HUES64 (cell line): ENCODE measurements at regions not wholly inside any gene's neighbourhood (a gene's known extent, or its start where the extent isn't known, plus 50 kb on each side); places are given as distances from the start of the nearest gene placed in this dataset.
"Not testable (repeated sequence)": the region's sequence is repeated elsewhere in the genome, so short reads cannot be mapped to it uniquely, and the experiment has no call there.

ENCODE experiments used
- H3K27ac ChIP-seq: 2 replicates; pipeline ENCODE4 v1.7.0; 2013; ENCODE audit warnings: low read depth, low read length, inconsistent platforms
- H3K27me3 ChIP-seq: 2 replicates; pipeline ENCODE4 v1.6.1; 2013; ENCODE audit warnings: mild to moderate bottlenecking, low read length; ENCODE audit not compliant: insufficient read depth
- H3K36me3 ChIP-seq: 2 replicates; pipeline ENCODE4 v1.6.1; 2013; ENCODE audit warnings: mild to moderate bottlenecking, low read length; ENCODE audit not compliant: insufficient read depth
- H3K4me1 ChIP-seq: 2 replicates; pipeline ENCODE4 v1.6.1; 2013; ENCODE audit warnings: mild to moderate bottlenecking, low read length, moderate library complexity; ENCODE audit not compliant: insufficient read depth
- H3K4me3 ChIP-seq: 2 replicates; pipeline ENCODE4 v1.5.1; 2013; ENCODE audit warnings: mild to moderate bottlenecking, low read length, moderate library complexity
- H3K9ac ChIP-seq: 2 replicates; pipeline ENCODE4 v1.6.1; 2013; ENCODE audit warnings: mild to moderate bottlenecking, low read depth, low read length
- H3K9me3 ChIP-seq: 2 replicates; pipeline ENCODE4 v1.6.1; 2013; ENCODE audit warnings: low read depth, low read length; ENCODE audit not compliant: insufficient read depth
- WGBS: fragments of 150-250, 120-280 bp; methylation state at CpG from one replicate; pipeline ENCODE4 v1.1.7; 2013; ENCODE audit warnings: missing lambda C conversion rate; 5-methylcytosine and 5-hydroxymethylcytosine counted together

- H3K36me3 ChIP-seq: no peaks in the 10 kb centered on the region
- no peak overlapping the region for H3K4me3 ChIP-seq
- no peak overlapping the region for H3K27ac ChIP-seq
- H3K27me3 ChIP-seq: no peaks in the 10 kb centered on the region
- 98% methylated on average over 3 of the region's 3 CpGs for WGBS
- no peaks in the 10 kb centered on the region for H3K9me3 ChIP-seq
- no peak overlapping the region for H3K9ac ChIP-seq
- no peaks in the 10 kb centered on the region for H3K4me1 ChIP-seq
Observed at GRCh38 chr4:131540256-131540655, 1608.8 kb upstream of the PCDH10 start.

DNA sequence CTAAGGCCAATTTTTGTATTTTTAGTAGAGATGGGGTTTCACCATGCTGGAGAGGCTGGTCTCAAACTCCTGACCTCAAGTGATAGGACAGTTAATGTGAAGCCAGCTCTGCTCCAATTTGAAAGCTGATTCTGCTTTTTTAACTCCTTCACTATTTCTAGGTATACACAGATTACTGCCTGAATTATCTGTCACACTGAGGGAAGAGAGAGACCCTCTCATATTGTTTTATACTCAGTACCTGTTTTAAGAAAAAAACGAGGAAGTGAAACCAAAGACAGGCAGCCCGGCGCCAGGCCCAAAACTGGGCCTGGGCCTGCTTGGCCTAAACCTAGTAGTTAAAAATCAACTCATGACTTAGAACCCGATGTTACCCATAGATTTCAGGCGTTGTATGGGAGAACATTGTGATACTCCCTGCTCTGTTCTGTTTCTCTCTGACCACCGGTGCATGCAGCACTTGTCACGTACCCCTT, 1601.5 kb upstream of the PCDH10 start:
- 94% methylated on average over 7 of the region's 7 CpGs for WGBS
- Histone ChIP-seq H3K4me1 (no peaks in the 10 kb centered on the region), H3K27me3 (no peaks in the 10 kb centered on the region), H3K9me3 (no peaks in the 10 kb centered on the region), H3K4me3 (no peak overlapping the region), H3K27ac (no peak overlapping the region), H3K9ac (no peak overlapping the region), H3K36me3 (no peaks in the 10 kb centered on the region)

- 96% methylated on average over 1 of the region's 1 CpG for WGBS
- H3K9me3 ChIP-seq: no peaks in the 10 kb centered on the region
- no peak overlapping the region for H3K27ac ChIP-seq
- H3K36me3 ChIP-seq: no peaks in the 10 kb centered on the region
- H3K9ac ChIP-seq: no peak overlapping the region
- no peak overlapping the region for H3K4me3 ChIP-seq
- no peaks in the 10 kb centered on the region for H3K27me3 ChIP-seq
- no peaks in the 10 kb centered on the region for H3K4me1 ChIP-seq
Observed at GRCh38 chr4:131551306-131551705, 1597.8 kb upstream of the PCDH10 start.

DNA sequence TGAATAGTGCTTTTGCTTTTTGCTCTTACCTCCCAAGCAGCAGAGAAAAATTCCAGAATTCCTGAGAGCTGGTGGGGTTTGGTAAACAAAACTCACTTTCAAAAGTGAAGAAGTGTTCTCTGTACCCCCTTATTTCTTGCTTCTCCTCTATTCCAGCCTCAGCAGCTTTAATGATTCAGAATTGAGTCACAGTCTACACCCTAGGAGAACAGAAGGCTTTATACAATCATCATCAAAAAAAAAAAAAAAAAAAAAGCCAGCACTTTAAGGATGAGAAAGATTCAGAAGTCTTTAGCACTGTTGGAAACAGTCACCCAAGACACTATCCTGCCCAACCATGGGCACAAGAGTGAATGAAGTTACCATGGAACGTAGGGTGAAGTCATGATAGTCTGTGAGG, 1583.1 kb upstream of the PCDH10 start:
- no peaks in the 10 kb centered on the region for H3K4me1 ChIP-seq
- no peak overlapping the region for H3K27ac ChIP-seq
- H3K9me3 ChIP-seq: peaks cover 9% of the 10 kb centered on the region; the same call in 1 of the 2 replicates
- H3K27me3 ChIP-seq: no peaks in the 10 kb centered on the region
- H3K9ac ChIP-seq: no peak overlapping the region
- H3K4me3 ChIP-seq: no peak overlapping the region
- WGBS: 93% methylated on average over 1 of the region's 1 CpG
- H3K36me3 ChIP-seq: no peaks in the 10 kb centered on the region

GRCh38 chr4:131584587-131584986, 1564.5 kb upstream of the PCDH10 start:
- Histone ChIP-seq H3K27ac (no peak overlapping the region), H3K4me3 (no peak overlapping the region), H3K9ac (no peak overlapping the region), H3K36me3 (no peaks in the 10 kb centered on the region), H3K9me3 (0 out of 2 replicates have a peak, but pooled peaks cover 4% of the 10 kb centered on the region), H3K27me3 (no peaks in the 10 kb centered on the region), H3K4me1 (no peaks in the 10 kb centered on the region)
- 97% methylated on average over 5 of the region's 5 CpGs for WGBS

GRCh38 chr4:131595140-131595539, 1554.0 kb upstream of the PCDH10 start:
- H3K9ac ChIP-seq: no peak overlapping the region
- H3K36me3 ChIP-seq: no peaks in the 10 kb centered on the region
- H3K27ac ChIP-seq: no peak overlapping the region
- no peaks in the 10 kb centered on the region for H3K9me3 ChIP-seq
- H3K27me3 ChIP-seq: no peaks in the 10 kb centered on the region
- no peaks in the 10 kb centered on the region for H3K4me1 ChIP-seq
- 100% methylated on average over 1 of the region's 2 CpGs for WGBS
- no peak overlapping the region for H3K4me3 ChIP-seq

DNA sequence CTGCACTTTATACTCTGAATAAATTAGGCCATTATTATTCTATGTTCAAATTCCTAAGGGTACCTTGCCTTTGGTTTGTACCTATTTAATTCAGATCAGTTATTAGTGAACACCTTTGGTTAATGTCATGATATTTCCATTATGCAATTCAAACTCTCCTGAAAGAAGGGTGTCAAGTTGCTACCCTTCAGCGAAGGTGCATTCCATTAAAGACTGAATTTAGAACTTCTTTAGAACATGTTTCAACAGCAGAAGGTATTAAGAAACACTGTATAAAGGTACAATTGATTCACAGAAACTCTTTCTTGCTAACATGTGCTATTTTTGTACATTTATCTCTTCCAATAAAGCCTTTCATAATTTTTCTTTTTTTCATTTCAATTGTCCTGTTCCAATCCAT, 1545.4 kb upstream of the PCDH10 start:
- no peaks in the 10 kb centered on the region for H3K27me3 ChIP-seq
- no peak overlapping the region for H3K27ac ChIP-seq
- H3K9ac ChIP-seq: no peak overlapping the region
- H3K4me1 ChIP-seq: no peaks in the 10 kb centered on the region
- 50% methylated on average over 1 of the region's 1 CpG for WGBS
- H3K9me3 ChIP-seq: no peaks in the 10 kb centered on the region
- H3K36me3 ChIP-seq: no peaks in the 10 kb centered on the region
- no peak overlapping the region for H3K4me3 ChIP-seq

DNA sequence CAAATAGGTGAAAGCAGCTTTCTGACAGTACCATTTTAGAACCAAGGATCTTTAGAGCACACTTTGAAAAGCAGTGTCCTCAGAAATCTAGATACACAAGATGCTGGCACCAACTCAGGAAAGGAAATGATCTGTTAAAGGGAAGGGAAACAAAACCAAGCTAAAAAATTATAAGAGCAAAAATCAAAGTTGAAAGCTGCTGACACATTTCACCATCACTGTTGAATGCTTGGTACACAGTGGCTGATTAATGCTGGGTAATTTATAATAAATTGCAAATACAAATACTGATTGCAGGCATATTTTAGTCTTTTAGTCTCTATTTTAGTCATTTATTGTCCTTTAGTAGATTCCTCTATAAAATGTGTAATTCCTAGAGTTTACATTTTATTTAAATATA, 1540.1 kb upstream of the PCDH10 start:
- H3K27ac ChIP-seq: no peak overlapping the region
- H3K36me3 ChIP-seq: no peaks in the 10 kb centered on the region
- H3K4me1 ChIP-seq: no peaks in the 10 kb centered on the region
- no peak overlapping the region for H3K9ac ChIP-seq
- H3K9me3 ChIP-seq: no peaks in the 10 kb centered on the region
- H3K27me3 ChIP-seq: no peaks in the 10 kb centered on the region
- H3K4me3 ChIP-seq: no peak overlapping the region

DNA sequence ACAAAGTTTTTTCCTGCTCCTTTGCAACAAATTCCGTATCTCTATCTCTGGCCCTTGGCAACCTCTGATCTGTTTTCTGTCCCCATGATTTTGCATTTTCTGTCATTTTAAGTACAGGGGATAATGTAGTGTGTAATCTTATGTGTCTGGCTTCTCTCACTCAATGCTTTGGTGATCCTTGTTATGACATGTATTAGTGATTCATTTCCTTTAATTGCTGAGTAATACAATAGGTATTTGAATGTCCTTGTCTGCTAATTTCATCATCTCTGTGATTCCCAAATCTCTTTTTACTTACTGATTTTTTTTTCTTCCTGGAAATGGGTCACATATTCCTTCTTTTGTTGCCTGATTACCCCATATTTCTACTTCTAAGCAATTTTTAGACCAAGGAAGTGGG, 1538.6 kb upstream of the PCDH10 start:
- not testable (repeated sequence) for H3K9me3 ChIP-seq, H3K27ac ChIP-seq, H3K9ac ChIP-seq, H3K36me3 ChIP-seq, H3K4me3 ChIP-seq, H3K4me1 ChIP-seq, H3K27me3 ChIP-seq
- WGBS: 91% methylated on average over 1 of the region's 1 CpG

GRCh38 chr4:131613086-131613823, 1535.8 kb upstream of the PCDH10 start:
- Histone ChIP-seq H3K27ac (no peak overlapping the region), H3K4me1 (no peaks in the 10 kb centered on the region), H3K9ac (no peak overlapping the region), H3K9me3 (no peaks in the 10 kb centered on the region), H3K36me3 (no peaks in the 10 kb centered on the region), H3K4me3 (no peak overlapping the region), H3K27me3 (no peaks in the 10 kb centered on the region)
- WGBS: 98% methylated on average over 2 of the region's 5 CpGs

DNA sequence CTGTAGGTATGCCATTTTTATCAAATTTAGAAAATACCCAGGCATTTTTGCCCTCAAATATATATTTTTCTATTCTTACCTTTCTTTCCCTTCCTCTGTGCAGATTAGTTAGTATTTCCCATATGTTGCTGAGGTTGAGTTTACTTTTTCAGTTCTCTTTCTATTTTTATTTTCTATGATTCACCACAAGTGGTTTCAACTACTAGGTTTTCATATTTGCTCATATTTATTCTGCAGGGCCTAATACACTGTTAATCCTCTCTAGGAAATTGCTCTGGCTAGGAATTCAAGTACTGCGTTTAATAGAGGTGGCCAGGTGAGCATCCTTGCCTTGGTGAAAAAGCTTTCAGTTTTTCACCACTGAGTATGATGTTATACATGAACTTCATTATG, 1535.3 kb upstream of the PCDH10 start:
- Histone ChIP-seq H3K27ac (no peak overlapping the region), H3K9me3 (no peaks in the 10 kb centered on the region), H3K9ac (no peak overlapping the region), H3K4me3 (no peak overlapping the region), H3K27me3 (no peaks in the 10 kb centered on the region), H3K36me3 (no peaks in the 10 kb centered on the region), H3K4me1 (no peaks in the 10 kb centered on the region)
- 100% methylated on average over 1 of the region's 1 CpG for WGBS

DNA sequence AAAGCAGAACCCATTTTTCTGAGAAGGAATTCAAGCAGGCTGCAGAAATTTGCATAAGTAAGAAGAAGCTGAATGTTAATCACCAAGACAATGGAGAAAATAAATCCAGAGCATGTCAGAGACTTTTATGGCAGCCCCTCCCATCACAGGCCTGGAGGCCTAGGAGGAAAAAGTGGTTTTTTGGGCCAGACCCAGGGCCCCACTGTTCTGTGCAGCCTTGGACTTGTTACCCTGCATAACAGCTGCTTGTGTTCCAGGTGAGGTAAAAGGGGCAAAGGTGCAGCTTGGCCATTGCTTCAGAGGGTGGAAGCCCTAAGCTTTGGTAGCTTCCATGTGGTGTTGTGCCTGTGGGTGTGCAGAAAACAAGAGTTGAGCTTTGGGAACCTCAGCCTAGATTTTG, 1516.2 kb upstream of the PCDH10 start:
- Histone ChIP-seq H3K4me3 (no peak overlapping the region), H3K9ac (no peak overlapping the region), H3K27ac (no peak overlapping the region), H3K36me3 (no peaks in the 10 kb centered on the region), H3K9me3 (peaks cover 23% of the 10 kb centered on the region), H3K27me3 (no peaks in the 10 kb centered on the region), H3K4me1 (no peaks in the 10 kb centered on the region)
